HEK293 (cell line): ENCODE measurements at regions not wholly inside any gene's neighbourhood (a gene's known extent, or its start where the extent isn't known, plus 50 kb on each side); places are given as distances from the start of the nearest gene placed in this dataset.
A peak's percentile ranks its signal among the peaks of the same experiment; 100 is the strongest.

Experiments
- GFI1B ChIP-seq: fragments of 450-650 bp; formaldehyde crosslinking; IDR thresholded peaks from 2 replicates; pipeline ENCODE4 v1.5.1; 2016; ENCODE audit warnings: missing biosample characterization, missing genetic modification characterization
- KLF10 ChIP-seq: fragments of 450-650 bp; IDR thresholded peaks from 2 replicates; pipeline ENCODE4 v1.5.1; 2018; ENCODE audit warnings: missing biosample characterization, mild to moderate bottlenecking, missing genetic modification characterization
- RBAK ChIP-seq: fragments of 450-650 bp; formaldehyde crosslinking; IDR thresholded peaks from 2 replicates; pipeline ENCODE4 v1.5.1; 2016; ENCODE audit warnings: missing biosample characterization, missing genetic modification characterization
- ZFP3 ChIP-seq: fragments of 450-650 bp; formaldehyde crosslinking; IDR thresholded peaks from 2 replicates; pipeline ENCODE4 v1.5.1; 2016; ENCODE audit warnings: low read depth, missing biosample characterization, missing genetic modification characterization
- ZNF10 ChIP-seq: fragments of 450-650 bp; formaldehyde crosslinking; IDR thresholded peaks from 2 replicates; pipeline ENCODE4 v1.5.1; 2017; ENCODE audit warnings: missing biosample characterization, missing genetic modification characterization
- ZNF132 ChIP-seq: fragments of 450-650 bp; formaldehyde crosslinking; IDR thresholded peaks from 2 replicates; pipeline ENCODE4 v1.5.1; 2017; ENCODE audit warnings: missing biosample characterization, missing genetic modification characterization, borderline replicate concordance
- ZNF211 ChIP-seq: fragments of 450-650 bp; formaldehyde crosslinking; IDR thresholded peaks from 2 replicates; pipeline ENCODE4 v1.5.1; 2016; ENCODE audit warnings: low read depth, missing biosample characterization, missing genetic modification characterization
- ZNF692 ChIP-seq: fragments of 450-650 bp; formaldehyde crosslinking; IDR thresholded peaks from 2 replicates; pipeline ENCODE4 v1.5.1; 2016; ENCODE audit warnings: missing biosample characterization, missing genetic modification characterization
- ZSCAN18 ChIP-seq: fragments of 450-650 bp; formaldehyde crosslinking; IDR thresholded peaks from 2 replicates; pipeline ENCODE4 v1.5.1; 2016; ENCODE audit warnings: missing biosample characterization, missing genetic modification characterization
- TF ChIP-seq, protein P1 (sequence below): fragments of 450-650 bp; formaldehyde crosslinking; IDR thresholded peaks from 2 replicates; pipeline ENCODE4 v1.5.1; 2016; ENCODE audit warnings: missing biosample characterization, missing genetic modification characterization

DNA sequence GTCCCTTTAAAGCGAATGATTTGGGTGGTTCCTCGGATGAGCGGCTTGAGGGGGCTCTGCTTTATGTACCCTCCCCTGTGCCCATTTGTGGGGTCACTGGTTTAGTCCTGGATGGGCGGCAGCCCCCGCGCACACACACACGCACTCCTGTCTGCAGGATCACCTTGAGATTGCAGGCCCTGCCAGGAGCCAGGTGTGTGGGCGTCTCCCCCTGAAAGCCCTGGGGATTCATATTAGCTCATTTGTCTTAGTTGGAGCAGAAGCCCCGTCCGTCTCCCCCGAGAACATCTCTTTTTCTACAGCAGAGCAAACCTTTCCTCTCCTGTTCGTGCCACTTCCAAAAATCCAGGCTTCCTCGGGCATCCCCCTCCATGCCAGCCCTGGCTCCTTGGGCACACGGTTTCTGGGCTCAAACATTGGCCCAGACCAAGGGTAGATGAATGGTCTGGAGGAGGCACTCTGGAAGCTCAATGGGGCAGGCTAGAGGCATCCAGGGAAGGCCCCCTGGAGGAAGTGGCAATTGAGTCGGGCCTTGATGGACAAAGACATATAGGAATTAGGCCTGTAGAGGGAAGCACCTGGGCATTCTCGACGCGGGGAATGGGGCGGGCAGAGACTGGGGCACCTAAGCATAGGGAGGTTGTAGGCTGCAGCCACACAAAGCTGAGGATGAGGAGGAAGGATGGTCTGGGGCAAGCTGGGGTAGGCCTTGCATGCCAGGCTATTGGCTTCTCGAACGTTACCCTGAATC is 218.5 kb upstream of the GSE1 start:
- TF ChIP-seq ZNF211 (tag by site-specific recombination) (no peak), ZNF10 (no peak), KLF10 (no peak), RBAK (tag by site-specific recombination) (no peak), ZNF692 (tag by site-specific recombination) (no peak), GFI1B (no peak), ZSCAN18 (tag by site-specific recombination) (no peak), ZNF132 (tag by site-specific recombination) (no peak), ZFP3 (no peak)
- TF ChIP-seq, protein P1, sequence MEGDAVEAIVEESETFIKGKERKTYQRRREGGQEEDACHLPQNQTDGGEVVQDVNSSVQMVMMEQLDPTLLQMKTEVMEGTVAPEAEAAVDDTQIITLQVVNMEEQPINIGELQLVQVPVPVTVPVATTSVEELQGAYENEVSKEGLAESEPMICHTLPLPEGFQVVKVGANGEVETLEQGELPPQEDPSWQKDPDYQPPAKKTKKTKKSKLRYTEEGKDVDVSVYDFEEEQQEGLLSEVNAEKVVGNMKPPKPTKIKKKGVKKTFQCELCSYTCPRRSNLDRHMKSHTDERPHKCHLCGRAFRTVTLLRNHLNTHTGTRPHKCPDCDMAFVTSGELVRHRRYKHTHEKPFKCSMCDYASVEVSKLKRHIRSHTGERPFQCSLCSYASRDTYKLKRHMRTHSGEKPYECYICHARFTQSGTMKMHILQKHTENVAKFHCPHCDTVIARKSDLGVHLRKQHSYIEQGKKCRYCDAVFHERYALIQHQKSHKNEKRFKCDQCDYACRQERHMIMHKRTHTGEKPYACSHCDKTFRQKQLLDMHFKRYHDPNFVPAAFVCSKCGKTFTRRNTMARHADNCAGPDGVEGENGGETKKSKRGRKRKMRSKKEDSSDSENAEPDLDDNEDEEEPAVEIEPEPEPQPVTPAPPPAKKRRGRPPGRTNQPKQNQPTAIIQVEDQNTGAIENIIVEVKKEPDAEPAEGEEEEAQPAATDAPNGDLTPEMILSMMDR, result peak; percentile 17; the same call in 1 of the 2 replicates
